Ovary (tissue), 1 donor: ENCODE measurements at regions not wholly inside any gene's neighbourhood (a gene's known extent, or its start where the extent isn't known, plus 50 kb on each side); places are given as distances from the start of the nearest gene placed in this dataset.

Experiments used
- EP300 ChIP-seq: sonication (generic); formaldehyde crosslinking; IDR thresholded peaks from one replicate; pipeline ENCODE4 v1.6.1; 2017; ENCODE audit warnings: antibody characterized with exemption
- POLR2A ChIP-seq: fragments of 450-650 bp; IDR thresholded peaks from one replicate; pipeline ENCODE4 v1.6.1; 2017; ENCODE audit warnings: antibody characterized with exemption, mild to moderate bottlenecking, moderate library complexity

DNA sequence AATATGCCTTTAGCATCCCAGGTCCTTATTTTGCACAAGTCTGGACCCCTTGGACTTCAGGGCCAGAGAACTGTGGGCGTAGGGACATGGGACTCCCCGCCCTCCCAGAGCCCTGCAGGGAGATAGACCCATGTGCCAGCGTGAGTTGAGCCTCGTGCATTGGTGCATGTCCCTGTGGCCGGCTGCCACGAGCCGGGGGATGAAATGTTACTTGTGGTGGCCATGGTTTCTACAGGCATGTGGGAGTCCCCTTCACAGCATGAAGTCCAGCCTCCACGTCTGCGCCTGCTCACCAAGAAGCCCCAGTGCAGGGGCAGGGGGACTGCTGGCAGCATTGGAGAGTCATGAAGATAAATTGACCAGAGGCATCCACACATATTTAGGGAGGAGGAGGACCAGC, 470.0 kb downstream of the BCL11B start:
- no peak for TF ChIP-seq EP300
- TF ChIP-seq POLR2A = no peak
